H1 (cell line): ENCODE measurements at regions not wholly inside any gene's neighbourhood (a gene's known extent, or its start where the extent isn't known, plus 50 kb on each side); places are given as distances from the start of the nearest gene placed in this dataset.

Source experiments
- CTCF ChIA-PET: fragments of 300-600 bp; sonication (Branson Sonifier 250); formaldehyde crosslinking; loops from one replicate; lab custom pipeline; 2021; ENCODE audit not compliant: partially characterized antibody; lab: Charles Lee
- POLR2A ChIA-PET: fragments of 300-600 bp; sonication (Branson Sonifier 250); formaldehyde crosslinking; loops from one replicate; lab custom pipeline; 2021; ENCODE audit warnings: inconsistent platforms; ENCODE audit not compliant: partially characterized antibody; lab: Charles Lee
- DNase-seq, 2 experiments: peaks; one replicate each; pipeline versions ENCODE4 v3.0.0 to v3.0.0-alpha.2; 2010 to 2022; ENCODE audit warnings: low spot score in 2 of 2, low read depth in 1 of 2, mixed read lengths in 1 of 2
- FAIRE-seq: peaks from 2 replicates; lab custom pipeline; 2011; peaks lifted over from hg19 to GRCh38; lab: Jason Lieb, UNC
- H2AFZ ChIP-seq: 2 replicates; pipeline ENCODE4 v1.8.1; 2012; ENCODE audit warnings: low read length, inconsistent platforms
- H2AK5ac ChIP-seq: 2 replicates; pipeline ENCODE4 v1.6.1; 2013; ENCODE audit warnings: low read depth, low read length
- H2BK120ac ChIP-seq: replicated peaks from 2 replicates; pipeline ENCODE3; 2013; ENCODE audit warnings: low read depth, low read length, inconsistent platforms
- H2BK12ac ChIP-seq: 2 replicates; pipeline ENCODE4 v1.6.1; 2013; ENCODE audit warnings: low read depth, low read length
- H2BK15ac ChIP-seq: 2 replicates; pipeline ENCODE4 v1.6.1; 2013; ENCODE audit warnings: low read length
- H2BK20ac ChIP-seq: 2 replicates; pipeline ENCODE4 v1.6.1; 2013; ENCODE audit warnings: low read length
- H2BK5ac ChIP-seq: 2 replicates; pipeline ENCODE4 v1.6.1; 2013; ENCODE audit warnings: low read depth, low read length
- H3K14ac ChIP-seq: 2 replicates; pipeline ENCODE4 v1.6.1; 2013; ENCODE audit warnings: inconsistent platforms; ENCODE audit not compliant: insufficient read length
- H3K18ac ChIP-seq: 2 replicates; pipeline ENCODE4 v1.6.1; 2013; ENCODE audit warnings: low read length; ENCODE audit errors: extremely low read depth
- H3K23ac ChIP-seq: 2 replicates; pipeline ENCODE4 v1.6.1; 2013; ENCODE audit warnings: inconsistent platforms; ENCODE audit not compliant: insufficient read length
- H3K23me2 ChIP-seq: 2 replicates; pipeline ENCODE4 v1.6.1; 2013; ENCODE audit warnings: low read depth, low read length
- H3K27ac ChIP-seq: 2 replicates; pipeline ENCODE4 v1.6.1; 2011; ENCODE audit warnings: low read depth, low read length, inconsistent platforms
- H3K27me3 ChIP-seq, 4 experiments: replicated peaks in 1 of 4; 1 replicate in 1 of 4; 2 replicates in 3 of 4; pipeline versions ENCODE4 v1.6.1 to v1.8.1; 2011 to 2013; ENCODE audit warnings: low read length in 3 of 4, mild to moderate bottlenecking in 3 of 4, inconsistent platforms in 2 of 4, mixed read lengths in 2 of 4, moderate library complexity in 1 of 4; ENCODE audit not compliant: control insufficient read depth in 3 of 4, insufficient read depth in 3 of 4; ENCODE audit errors: extremely low read depth in 1 of 4
- H3K36me3 ChIP-seq, 4 experiments: 2 replicates each; pipeline versions ENCODE4 v1.6.1 to v1.8.1; 2011 to 2013; ENCODE audit warnings: mild to moderate bottlenecking in 4 of 4, low read length in 3 of 4, moderate library complexity in 2 of 4, control low read depth in 1 of 4, inconsistent platforms in 1 of 4; ENCODE audit not compliant: insufficient read depth in 4 of 4, control insufficient read depth in 2 of 4
- H3K4ac ChIP-seq: replicated peaks from 2 replicates; pipeline ENCODE3; 2013; ENCODE audit warnings: low read length, low read depth, mixed read lengths, inconsistent platforms; ENCODE audit not compliant: insufficient read length
- H3K4me1 ChIP-seq, 4 experiments: replicated peaks in 1 of 4; 1 replicate in 1 of 4; 2 replicates in 3 of 4; pipeline versions ENCODE4 v1.6.1 to v1.8.1; 2011 to 2013; ENCODE audit warnings: low read length in 3 of 4, inconsistent platforms in 2 of 4, mixed read lengths in 1 of 4; ENCODE audit not compliant: insufficient read depth in 4 of 4, control insufficient read depth in 3 of 4
- H3K4me2 ChIP-seq, 2 experiments: 2 replicates each; pipeline versions ENCODE4 v1.6.1 to v1.8.1; 2011 to 2013; ENCODE audit warnings: low read depth in 2 of 2, low read length in 2 of 2, control low read depth in 1 of 2, inconsistent platforms in 1 of 2, mild to moderate bottlenecking in 1 of 2; ENCODE audit not compliant: insufficient read depth in 1 of 2
- H3K4me3 ChIP-seq, 4 experiments: fragments of 200-600, 300-600 bp in 1 of 4; sonication (generic), shearing (Covaris generic), sonication (Bioruptor Twin) in 1 of 4; 2 replicates each; pipeline versions ENCODE4 v1.5.1 to v1.8.1; 2011 to 2016; ENCODE audit warnings: low read length in 4 of 4, low read depth in 3 of 4, control low read depth in 2 of 4, inconsistent platforms in 2 of 4, mild to moderate bottlenecking in 2 of 4, mixed read lengths in 1 of 4, moderate library complexity in 1 of 4; ENCODE audit not compliant: insufficient read depth in 2 of 4; ENCODE audit errors: extremely low read depth in 1 of 4
- H3K56ac ChIP-seq: replicated peaks from 2 replicates; pipeline ENCODE3; 2013; ENCODE audit warnings: low read depth, mild to moderate bottlenecking, mixed read lengths, low read length, inconsistent platforms; ENCODE audit not compliant: insufficient read length
- H3K79me1 ChIP-seq: 2 replicates; pipeline ENCODE4 v1.6.1; 2013; ENCODE audit warnings: low read depth, low read length, control low read depth
- H3K79me2 ChIP-seq, 2 experiments: 2 replicates each; pipeline versions ENCODE4 v1.6.1 to v1.8.1; 2012 to 2013; ENCODE audit warnings: low read length in 2 of 2, mild to moderate bottlenecking in 2 of 2, inconsistent platforms in 1 of 2; ENCODE audit not compliant: insufficient read depth in 2 of 2, control insufficient read depth in 1 of 2
- H3K9ac ChIP-seq, 4 experiments: replicated peaks in 1 of 4; 1 replicate in 1 of 4; 2 replicates in 3 of 4; pipeline versions ENCODE4 v1.6.1 to v1.8.1; 2011 to 2013; ENCODE audit warnings: low read depth in 3 of 4, low read length in 3 of 4, control low read depth in 2 of 4, mild to moderate bottlenecking in 2 of 4, moderate library complexity in 2 of 4, inconsistent platforms in 1 of 4; ENCODE audit errors: extremely low read depth in 1 of 4
- H3K9me3 ChIP-seq, 2 experiments: 2 replicates each; pipeline versions ENCODE4 v1.6.1 to v1.8.1; 2012 to 2013; ENCODE audit warnings: mild to moderate bottlenecking in 2 of 2, moderate library complexity in 2 of 2, control low read depth in 1 of 2, inconsistent platforms in 1 of 2, low read depth in 1 of 2, low read length in 1 of 2, mixed read lengths in 1 of 2; ENCODE audit not compliant: insufficient read depth in 2 of 2
- H4K20me1 ChIP-seq, 2 experiments: replicated peaks in 1 of 2; 2 replicates each; pipeline versions ENCODE3 to v1.8.1; 2011 to 2013; ENCODE audit warnings: inconsistent platforms in 2 of 2, low read length in 2 of 2, mild to moderate bottlenecking in 1 of 2; ENCODE audit not compliant: insufficient read depth in 2 of 2, control insufficient read depth in 1 of 2
- H4K5ac ChIP-seq: 2 replicates; pipeline ENCODE4 v1.6.1; 2013; ENCODE audit warnings: low read length, low read depth, mixed read lengths, inconsistent platforms; ENCODE audit not compliant: insufficient read length
- H4K8ac ChIP-seq: 2 replicates; pipeline ENCODE4 v1.8.0; 2013; ENCODE audit warnings: mild to moderate bottlenecking, moderate library complexity, low read length, inconsistent platforms; ENCODE audit not compliant: insufficient read depth; ENCODE audit errors: extremely low read depth
- H4K91ac ChIP-seq: replicated peaks from 2 replicates; pipeline ENCODE3; 2013; ENCODE audit warnings: low read length, mixed read lengths, inconsistent platforms; ENCODE audit not compliant: insufficient read length
- BRCA1 ChIP-seq: IDR thresholded peaks from 2 replicates; pipeline ENCODE4 v1.6.1; 2012; ENCODE audit warnings: low read depth, low read length, improper control_type of control experiment
- CHD1 ChIP-seq: IDR thresholded peaks from 2 replicates; pipeline ENCODE4 v1.6.1; 2012; ENCODE audit warnings: low read depth, low read length, improper control_type of control experiment
- EP300 ChIP-seq, 2 experiments: IDR thresholded peaks; 1 replicate in 1 of 2; 2 replicates in 1 of 2; pipeline ENCODE4 v1.6.1; 2011 to 2012; ENCODE audit warnings: low read depth in 2 of 2, low read length in 2 of 2, mild to moderate bottlenecking in 2 of 2, borderline replicate concordance in 1 of 2, inconsistent platforms in 1 of 2, moderate library complexity in 1 of 2
- HDAC6 ChIP-seq: IDR thresholded peaks from one replicate; pipeline ENCODE4 v1.7.1; 2012; ENCODE audit warnings: low read depth, mild to moderate bottlenecking, inconsistent platforms, low read length, moderate library complexity
- JUND ChIP-seq: IDR thresholded peaks from 2 replicates; pipeline ENCODE4 v1.6.1; 2011; ENCODE audit warnings: mild to moderate bottlenecking, improper control_type of control experiment, low read length
- WGBS, 2 experiments: shearing (Covaris generic) in 1 of 2; methylation state at CpG; one replicate each; pipeline versions ENCODE4 v1.1.6 to v1.1.7; 2013 to 2015; ENCODE audit warnings: low lambda C conversion rate in 2 of 2, mixed read lengths in 2 of 2, inconsistent platforms in 1 of 2, low coverage in 1 of 2, missing lambda C conversion rate in 1 of 2; ENCODE audit not compliant: insufficient replicate concordance in 2 of 2, insufficient coverage in 1 of 2, insufficient read length in 1 of 2; ENCODE audit errors: extremely low coverage in 1 of 2, missing lambda C conversion rate in 1 of 2; 5-methylcytosine and 5-hydroxymethylcytosine counted together

- no peak overlapping the region for H2BK15ac ChIP-seq
- no peak overlapping the region for H3K14ac ChIP-seq
- H3K9me3 ChIP-seq = no peaks in the 10 kb centered on the region
- no peak overlapping the region for H3K23ac ChIP-seq
- CTCF ChIA-PET = interaction anchor here (1.0 kb wide), 1 partner anchor 54 kb away, joined by 3 read pairs; no protein-coding TSS in a partner anchor
- no peaks in the 10 kb centered on the region for H3K79me2 ChIP-seq
- H3K36me3 ChIP-seq = no peaks in the 10 kb centered on the region
- WGBS, 2 experiments = 89% methylated on average over 3 of the region's 3 CpGs; no CpG with 5 or more reads in 1 of the 2 experiments
- H2AK5ac ChIP-seq = no peak overlapping the region
- H3K4ac ChIP-seq = no peak overlapping the region
- no peak overlapping the region for H3K4me2 ChIP-seq
- no peaks in the 10 kb centered on the region for H3K27me3 ChIP-seq
- H2BK12ac ChIP-seq = no peak overlapping the region
- no peak overlapping the region for H3K4me3 ChIP-seq
- no peaks in the 10 kb centered on the region for H3K79me1 ChIP-seq
- H4K8ac ChIP-seq = no peak overlapping the region
- H4K91ac ChIP-seq = no peak overlapping the region
- no peak overlapping the region for H4K5ac ChIP-seq
- H2AFZ ChIP-seq = no peak overlapping the region
- H4K20me1 ChIP-seq = no peaks in the 10 kb centered on the region
- no peak overlapping the region for H3K9ac ChIP-seq
- peaks cover 0 to 3% (median 0%) of the 10 kb centered on the region in 4 experiments; a peak in 1 of 7 replicates for H3K4me1 ChIP-seq
- no peak overlapping the region for H3K56ac ChIP-seq
- H3K27ac ChIP-seq = no peak overlapping the region
- FAIRE-seq (no peak), DNase-seq (no peak)
- POLR2A ChIA-PET = no interaction called here
- no peak overlapping the region for H2BK20ac ChIP-seq
- no peaks in the 10 kb centered on the region for H3K23me2 ChIP-seq
- H3K18ac ChIP-seq = no peak overlapping the region
- no peak overlapping the region for H2BK120ac ChIP-seq
- H2BK5ac ChIP-seq = no peak overlapping the region
- no peak for TF ChIP-seq HDAC6
- no peak for TF ChIP-seq EP300 (IDR thresholded peaks at IDR 0.05; ENCODE audit: borderline replicate concordance in 1 of 2, low read depth in 2 of 2, low read length in 2 of 2)
- no peak for TF ChIP-seq JUND
- TF ChIP-seq CHD1 = no peak
- no peak for TF ChIP-seq BRCA1
These were observed 64.3 kb upstream of the RAPGEF2 start for GRCh38 chr4:159038536-159038935.
